OCI-LY1 (cell line): ENCODE measurements at regions not wholly inside any gene's neighbourhood (a gene's known extent, or its start where the extent isn't known, plus 50 kb on each side); places are given as distances from the start of the nearest gene placed in this dataset.

Experiments used
- CTCF ChIP-seq: fragments of 200-600 bp; sonication (generic), shearing (Covaris generic); IDR thresholded peaks from 2 replicates; pipeline ENCODE4 v1.5.1; 2017; ENCODE audit warnings: mild to moderate bottlenecking, antibody characterized with exemption, low read length, moderate library complexity, mixed read lengths
- EZH2 ChIP-seq: fragments of 200-600 bp; sonication (generic), shearing (Covaris generic); IDR thresholded peaks from 2 replicates; pipeline ENCODE4 v1.8.0; 2017; ENCODE audit warnings: borderline replicate concordance, mixed run types, mild to moderate bottlenecking, antibody characterized with exemption, low read length, moderate library complexity, mixed read lengths

GRCh38 chr3:161866176-161866575 lies 369.6 kb downstream of the OTOL1 start:
- no peak for TF ChIP-seq CTCF
- no peak for TF ChIP-seq EZH2
